Inflammatory macrophage treated with lipopolysaccharide for 4 hours (primary cell): ENCODE measurements at regions not wholly inside any gene's neighbourhood (a gene's known extent, or its start where the extent isn't known, plus 50 kb on each side); places are given as distances from the start of the nearest gene placed in this dataset.

Experiments
- DNase-seq: peaks from one replicate; pipeline ENCODE4 v3.0.0-alpha.2; 2020

- DNase-seq = no peak
Measured at GRCh38 chr6:140130074-140130473, 755.6 kb upstream of the CITED2 start.

GRCh38 chr6:140124498-140124897, 750.0 kb upstream of the CITED2 start:
- DNase-seq = no peak

GRCh38 chr6:140108167-140108566, 733.7 kb upstream of the CITED2 start:
- no peak for DNase-seq

- no peak for DNase-seq
Measured at GRCh38 chr6:140107216-140107615, 732.8 kb upstream of the CITED2 start.

GRCh38 chr6:140105857-140106256, 731.4 kb upstream of the CITED2 start:
- no peak for DNase-seq

- DNase-seq = no peak
Measured at GRCh38 chr6:140105241-140105640, 730.8 kb upstream of the CITED2 start.

GRCh38 chr6:140101818-140102217, 727.4 kb upstream of the CITED2 start:
- no peak for DNase-seq

- DNase-seq = no peak
Measured at GRCh38 chr6:140101367-140101766, 726.9 kb upstream of the CITED2 start.

- no peak for DNase-seq
Measured at GRCh38 chr6:140095532-140095931, 721.1 kb upstream of the CITED2 start.

- DNase-seq = no peak
Measured at GRCh38 chr6:140091895-140092294, 717.4 kb upstream of the CITED2 start.

GRCh38 chr6:140090871-140091270, 716.4 kb upstream of the CITED2 start:
- no peak for DNase-seq

- no peak for DNase-seq
Measured at GRCh38 chr6:140083375-140083774, 708.9 kb upstream of the CITED2 start.

GRCh38 chr6:140082867-140083297, 708.4 kb upstream of the CITED2 start:
- no peak for DNase-seq

GRCh38 chr6:140079328-140079727, 704.9 kb upstream of the CITED2 start:
- no peak for DNase-seq

GRCh38 chr6:140078561-140079125, 704.2 kb upstream of the CITED2 start:
- no peak for DNase-seq

- DNase-seq = no peak
Measured at GRCh38 chr6:140077827-140078560, 703.5 kb upstream of the CITED2 start.

GRCh38 chr6:140076105-140076504, 701.7 kb upstream of the CITED2 start:
- no peak for DNase-seq

- DNase-seq = peak; percentile 42
Measured at GRCh38 chr6:140073456-140073855, 699.0 kb upstream of the CITED2 start.

GRCh38 chr6:140071601-140072062, 697.2 kb upstream of the CITED2 start:
- DNase-seq = no peak

- no peak for DNase-seq
Measured at GRCh38 chr6:140070846-140071473, 696.5 kb upstream of the CITED2 start.

GRCh38 chr6:140069576-140069975, 695.1 kb upstream of the CITED2 start:
- DNase-seq = no peak

- DNase-seq = no peak
Measured at GRCh38 chr6:140068801-140069200, 694.4 kb upstream of the CITED2 start.

- no peak for DNase-seq
Measured at GRCh38 chr6:140064366-140064765, 689.9 kb upstream of the CITED2 start.

GRCh38 chr6:140063021-140063399, 688.6 kb upstream of the CITED2 start:
- no peak for DNase-seq
